ACC112 (cell line): ENCODE measurements at regions not wholly inside any gene's neighbourhood (a gene's known extent, or its start where the extent isn't known, plus 50 kb on each side); places are given as distances from the start of the nearest gene placed in this dataset.

Experiments
- H2AFZ ChIP-seq: fragments of 200-600 bp; sonication (generic); one replicate; pipeline ENCODE4 v1.6.0; 2017; ENCODE audit warnings: antibody characterized with exemption, low read length; ENCODE audit not compliant: unreplicated experiment
- H3K27ac ChIP-seq: fragments of 200-600 bp; sonication (generic); 2 replicates; pipeline ENCODE4 v1.5.1; 2014; ENCODE audit warnings: low read depth, mild to moderate bottlenecking, antibody characterized with exemption, low read length, moderate library complexity
- H3K27me3 ChIP-seq: fragments of 200-600 bp; sonication (generic); 2 replicates; pipeline ENCODE4 v1.6.1; 2014; ENCODE audit warnings: mild to moderate bottlenecking, antibody characterized with exemption, low read length, moderate library complexity, mixed read lengths; ENCODE audit not compliant: insufficient read depth
- H3K36me3 ChIP-seq: fragments of 200-600 bp; sonication (generic); 2 replicates; pipeline ENCODE4 v1.6.1; 2016; ENCODE audit warnings: mild to moderate bottlenecking, antibody characterized with exemption, low read length, moderate library complexity, mixed read lengths; ENCODE audit not compliant: insufficient read depth
- H3K4me1 ChIP-seq: fragments of 200-600 bp; sonication (generic); one replicate; pipeline ENCODE4 v1.6.1; 2016; ENCODE audit warnings: low read length, mixed read lengths; ENCODE audit not compliant: insufficient read depth, unreplicated experiment, control insufficient read depth
- H3K4me3 ChIP-seq: fragments of 200-600 bp; sonication (generic); 2 replicates; pipeline ENCODE4 v1.5.1; 2014; ENCODE audit warnings: mild to moderate bottlenecking, low read depth, low read length
- H3K79me2 ChIP-seq: fragments of 200-600 bp; sonication (generic); one replicate; pipeline ENCODE4 v1.6.0; 2016; ENCODE audit warnings: low read length; ENCODE audit not compliant: control insufficient read depth, unreplicated experiment, insufficient read depth

DNA sequence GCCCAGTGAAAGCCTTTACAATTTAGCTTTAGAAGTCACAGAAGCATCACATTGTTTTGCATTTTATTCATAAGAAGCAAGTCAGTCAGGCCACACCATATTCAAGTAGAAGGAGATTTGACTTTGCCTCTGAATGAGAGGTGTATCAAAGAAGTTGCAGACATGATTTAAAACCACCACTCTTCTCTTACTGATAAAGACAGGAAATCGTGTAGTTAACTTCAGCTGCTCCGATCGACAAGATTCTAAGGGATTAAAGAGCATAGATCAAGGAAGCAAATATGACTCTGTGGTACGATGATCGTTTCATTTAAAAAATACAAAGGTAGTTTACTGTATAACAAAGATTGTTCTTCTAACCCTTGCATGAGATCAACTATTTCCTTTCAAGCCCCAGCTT, 328.0 kb upstream of the PPP1R2C start:
- H3K27ac ChIP-seq: no peak overlapping the region
- H3K36me3 ChIP-seq: no peaks in the 10 kb centered on the region
- H3K27me3 ChIP-seq: no peaks in the 10 kb centered on the region
- H3K4me1 ChIP-seq: no peaks in the 10 kb centered on the region
- H2AFZ ChIP-seq: no peak overlapping the region
- H3K4me3 ChIP-seq: no peak overlapping the region
- H3K79me2 ChIP-seq: no peaks in the 10 kb centered on the region

GRCh38 chrX:43108828-43109227, 330.9 kb upstream of the PPP1R2C start:
- no peaks in the 10 kb centered on the region for H3K27me3 ChIP-seq

DNA sequence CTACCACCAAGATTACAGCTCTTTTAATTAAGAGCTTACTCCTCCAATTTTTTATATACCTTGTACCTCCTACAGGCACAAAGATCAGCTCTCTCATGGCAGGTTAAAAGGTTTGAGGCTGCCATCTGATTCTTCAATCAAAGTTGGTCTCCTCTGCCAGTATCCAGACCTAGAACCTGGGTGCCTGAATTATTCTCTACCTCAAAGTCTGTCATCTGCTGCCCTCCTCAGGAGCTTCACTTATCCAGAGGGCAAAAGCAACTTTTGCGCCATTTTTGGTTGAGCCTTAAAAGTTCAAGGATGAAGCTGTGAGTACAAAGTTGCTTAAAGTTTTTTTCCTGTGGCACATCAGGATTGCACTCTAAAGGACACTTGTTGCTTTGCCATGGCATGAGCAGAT, 343.7 kb upstream of the PPP1R2C start:
- no peak overlapping the region for H3K27ac ChIP-seq
- H2AFZ ChIP-seq: no peak overlapping the region
- no peaks in the 10 kb centered on the region for H3K79me2 ChIP-seq
- no peaks in the 10 kb centered on the region for H3K27me3 ChIP-seq
- no peak overlapping the region for H3K4me3 ChIP-seq
- no peaks in the 10 kb centered on the region for H3K4me1 ChIP-seq
- no peaks in the 10 kb centered on the region for H3K36me3 ChIP-seq

More at GRCh38 chrX:43108828-43109227, 330.9 kb upstream of the PPP1R2C start:
- H3K79me2 ChIP-seq: no peaks in the 10 kb centered on the region
- H3K27ac ChIP-seq: no peak overlapping the region
- H2AFZ ChIP-seq: no peak overlapping the region
- H3K36me3 ChIP-seq: no peaks in the 10 kb centered on the region
- no peak overlapping the region for H3K4me3 ChIP-seq
- H3K4me1 ChIP-seq: no peaks in the 10 kb centered on the region

DNA sequence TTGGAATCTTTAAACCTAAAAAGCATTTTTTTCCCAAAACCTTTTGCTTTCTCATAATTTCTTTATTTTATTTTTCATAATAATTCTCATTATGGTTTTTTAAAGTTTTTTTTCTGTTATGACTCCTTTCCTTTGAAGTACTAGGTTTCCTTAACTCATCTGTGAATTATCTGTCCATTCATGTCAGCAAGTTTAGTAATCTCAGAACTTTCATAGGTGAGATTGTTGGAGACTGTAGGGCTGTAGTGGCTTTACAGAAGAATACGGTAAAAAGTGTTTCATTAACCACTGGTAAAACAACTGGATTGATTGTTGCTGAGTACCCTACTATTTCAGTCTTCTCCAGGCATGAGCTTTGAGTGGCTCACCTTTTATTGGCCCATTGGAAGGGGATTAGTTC, 361.7 kb upstream of the PPP1R2C start:
- Histone ChIP-seq H3K4me1 (no peaks in the 10 kb centered on the region), H3K79me2 (no peaks in the 10 kb centered on the region), H3K36me3 (no peaks in the 10 kb centered on the region), H2AFZ (no peak overlapping the region), H3K27me3 (no peaks in the 10 kb centered on the region), H3K4me3 (no peak overlapping the region), H3K27ac (no peak overlapping the region)

GRCh38 chrX:43140582-43140981, 362.6 kb upstream of the PPP1R2C start:
- Histone ChIP-seq H3K36me3 (no peaks in the 10 kb centered on the region), H3K27me3 (no peaks in the 10 kb centered on the region), H3K4me1 (no peaks in the 10 kb centered on the region), H3K79me2 (no peaks in the 10 kb centered on the region), H3K4me3 (no peak overlapping the region), H2AFZ (no peak overlapping the region), H3K27ac (no peak overlapping the region)

- H3K4me1 ChIP-seq: no peaks in the 10 kb centered on the region
- H3K27ac ChIP-seq: no peak overlapping the region
- H3K79me2 ChIP-seq: no peaks in the 10 kb centered on the region
- no peak overlapping the region for H2AFZ ChIP-seq
- H3K4me3 ChIP-seq: no peak overlapping the region
- no peaks in the 10 kb centered on the region for H3K27me3 ChIP-seq
- H3K36me3 ChIP-seq: no peaks in the 10 kb centered on the region
Observed at GRCh38 chrX:43141885-43142284, 363.9 kb upstream of the PPP1R2C start.

DNA sequence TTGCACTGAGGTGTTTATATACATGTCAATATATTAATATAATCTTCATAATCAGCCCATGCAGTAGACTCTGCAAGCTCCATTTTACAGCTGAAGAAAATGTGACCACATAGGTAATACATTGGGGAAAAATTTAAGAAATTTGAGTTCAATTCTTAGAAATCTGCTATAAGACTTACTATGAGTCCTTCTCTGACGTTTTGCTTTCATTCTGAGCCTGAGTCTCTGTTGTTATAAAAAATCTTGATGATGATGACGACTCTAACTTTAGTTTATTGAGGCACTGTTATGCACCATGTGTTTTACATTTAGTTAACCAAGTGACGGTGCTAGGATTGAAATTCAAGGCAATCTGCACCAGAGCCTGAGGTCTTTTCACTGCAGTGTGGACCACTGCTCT, 370.3 kb upstream of the PPP1R2C start:
- Histone ChIP-seq H3K27ac (no peak overlapping the region), H3K4me1 (no peaks in the 10 kb centered on the region), H3K27me3 (no peaks in the 10 kb centered on the region), H3K79me2 (no peaks in the 10 kb centered on the region), H2AFZ (no peak overlapping the region), H3K36me3 (no peaks in the 10 kb centered on the region), H3K4me3 (no peak overlapping the region)

DNA sequence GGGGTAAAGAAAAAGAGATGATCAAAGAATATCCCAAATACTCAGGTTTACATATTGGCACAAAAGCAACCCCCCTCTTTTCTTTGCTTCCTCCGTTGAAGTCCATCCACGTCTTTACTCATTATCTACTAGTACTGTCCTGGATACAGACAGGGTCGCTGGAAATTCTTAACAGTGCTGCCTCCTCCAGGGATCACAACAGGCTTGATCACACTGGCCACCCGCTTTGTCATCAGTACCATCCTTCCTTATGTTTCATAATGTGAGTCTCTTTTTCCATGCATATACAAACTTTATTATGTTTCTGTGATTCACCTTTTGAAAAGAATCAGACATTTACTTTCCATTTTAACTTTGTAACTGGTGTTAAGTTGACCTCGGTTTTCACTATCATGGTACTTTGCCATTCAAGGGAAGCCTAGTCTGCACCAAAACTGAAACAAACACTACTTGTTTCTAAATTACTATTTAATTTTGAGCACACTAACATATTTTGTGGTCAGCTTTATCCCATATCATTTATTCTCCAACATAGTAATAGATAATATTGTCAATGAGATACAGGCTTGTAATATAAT, 387.5 kb upstream of the PPP1R2C start:
- Histone ChIP-seq H3K79me2 (no peaks in the 10 kb centered on the region), H3K36me3 (no peaks in the 10 kb centered on the region), H3K27me3 (no peaks in the 10 kb centered on the region), H3K27ac (no peak overlapping the region), H3K4me3 (no peak overlapping the region), H2AFZ (no peak overlapping the region), H3K4me1 (no peaks in the 10 kb centered on the region)

GRCh38 chrX:43166874-43167273, 388.9 kb upstream of the PPP1R2C start:
- no peak overlapping the region for H3K27ac ChIP-seq
- H3K79me2 ChIP-seq: no peaks in the 10 kb centered on the region
- no peaks in the 10 kb centered on the region for H3K4me1 ChIP-seq
- H2AFZ ChIP-seq: no peak overlapping the region
- H3K4me3 ChIP-seq: no peak overlapping the region
- H3K27me3 ChIP-seq: no peaks in the 10 kb centered on the region
- H3K36me3 ChIP-seq: no peaks in the 10 kb centered on the region

GRCh38 chrX:43175434-43175833, 397.5 kb upstream of the PPP1R2C start:
- no peak overlapping the region for H3K27ac ChIP-seq
- H3K79me2 ChIP-seq: no peaks in the 10 kb centered on the region
- H3K4me1 ChIP-seq: no peaks in the 10 kb centered on the region
- H3K27me3 ChIP-seq: no peaks in the 10 kb centered on the region
- H2AFZ ChIP-seq: no peak overlapping the region
- H3K36me3 ChIP-seq: no peaks in the 10 kb centered on the region
- no peak overlapping the region for H3K4me3 ChIP-seq

GRCh38 chrX:43176686-43177085, 398.7 kb upstream of the PPP1R2C start:
- H3K27me3 ChIP-seq: no peaks in the 10 kb centered on the region

More at GRCh38 chrX:43176686-43177085, 398.7 kb upstream of the PPP1R2C start:
- Histone ChIP-seq H3K79me2 (no peaks in the 10 kb centered on the region), H3K27ac (no peak overlapping the region), H3K4me1 (no peaks in the 10 kb centered on the region), H3K4me3 (no peak overlapping the region), H3K36me3 (no peaks in the 10 kb centered on the region), H2AFZ (no peak overlapping the region)
